GM12878 (cell line): ENCODE measurements at regions not wholly inside any gene's neighbourhood (a gene's known extent, or its start where the extent isn't known, plus 50 kb on each side); places are given as distances from the start of the nearest gene placed in this dataset.

Source experiments
- ATAC-seq: fragments of 200-7000 bp; cut with Tn5 transposase; 3 replicates; pipeline ENCODE4 v1.9.1; 2020; ENCODE audit warnings: mild to moderate bottlenecking, moderate library complexity
- BruUV-seq: library from RNA; stranded (reverse); fragments of 400-500 nt; replicated peaks from 2 replicates; lab custom pipeline; 2021; lab: Mats Ljungman, UMichigan
- CTCF ChIA-PET: fragments of 300-600 bp; sonication (Branson Sonifier 250); formaldehyde crosslinking; extraction: SDS; loops from one replicate; lab custom pipeline; 2021; ENCODE audit warnings: inconsistent platforms; lab: Yijun Ruan, JAX
- POLR2A ChIA-PET: fragments of 350-600 bp; formaldehyde crosslinking; extraction: SDS; loops from one replicate; lab custom pipeline; 2021; ENCODE audit warnings: inconsistent platforms; lab: Charles Lee
- RAD21 ChIA-PET: fragments of 300-600 bp; sonication (Branson Sonifier 250); formaldehyde crosslinking; loops from one replicate; lab custom pipeline; 2023; ENCODE audit warnings: antibody characterized with exemption; ENCODE audit not compliant: unreplicated experiment; lab: Charles Lee
- SMC1A ChIA-PET: fragments of 300-600 bp; sonication (Branson Sonifier 250); formaldehyde crosslinking; loops from one replicate; lab custom pipeline; 2023; ENCODE audit not compliant: unreplicated experiment, uncharacterized antibody; lab: Charles Lee
- DNase-seq: peaks from one replicate; pipeline ENCODE4 v3.0.0-alpha.2; 2011; ENCODE audit warnings: low read depth, low spot score
- FAIRE-seq: peaks from 3 replicates; lab custom pipeline; 2011; peaks lifted over from hg19 to GRCh38; lab: Jason Lieb, UNC
- H2AFZ ChIP-seq: 2 replicates; pipeline ENCODE4 v1.6.0; 2011; ENCODE audit warnings: low read depth, low read length, control low read depth; ENCODE audit not compliant: control insufficient read depth
- H3K27ac ChIP-seq: 2 replicates; pipeline ENCODE4 v1.5.1; 2011; ENCODE audit warnings: control low read depth; ENCODE audit not compliant: control insufficient read depth, insufficient read depth
- H3K27me3 ChIP-seq, 2 experiments: replicated peaks in 1 of 2; 2 replicates each; pipeline versions ENCODE4 v1.6.0 to v1.6.1; 2011; ENCODE audit warnings: low read length in 1 of 2; ENCODE audit not compliant: control insufficient read depth in 2 of 2, insufficient read depth in 2 of 2
- H3K36me3 ChIP-seq, 2 experiments: 2 replicates each; pipeline ENCODE4 v1.5.1; 2011; ENCODE audit warnings: low read length in 1 of 2; ENCODE audit not compliant: control insufficient read depth in 2 of 2, insufficient read depth in 2 of 2
- H3K4me1 ChIP-seq: 2 replicates; pipeline ENCODE4 v1.6.1; 2011; ENCODE audit warnings: mild to moderate bottlenecking, low read length, moderate library complexity, mixed read lengths; ENCODE audit not compliant: control insufficient read depth, insufficient read depth
- H3K4me2 ChIP-seq: 2 replicates; pipeline ENCODE4 v1.6.0; 2011; ENCODE audit warnings: control low read depth; ENCODE audit not compliant: control insufficient read depth, insufficient read depth
- H3K4me3 ChIP-seq: fragments of 200-600 bp; sonication (generic); 2 replicates; pipeline ENCODE4 v1.5.1; 2016
- H3K79me2 ChIP-seq: 2 replicates; pipeline ENCODE4 v1.6.0; 2011; ENCODE audit warnings: low read length; ENCODE audit not compliant: control insufficient read depth, insufficient read depth
- H3K9ac ChIP-seq: 2 replicates; pipeline ENCODE4 v1.8.0; 2011; ENCODE audit warnings: low read length, control low read depth, mixed read lengths; ENCODE audit not compliant: control insufficient read depth, insufficient read depth
- H3K9me3 ChIP-seq: replicated peaks from 3 replicates; pipeline ENCODE4 v1.5.1; 2011; ENCODE audit warnings: mild to moderate bottlenecking, low read length; ENCODE audit not compliant: control insufficient read depth, insufficient read depth
- H4K20me1 ChIP-seq: 2 replicates; pipeline ENCODE4 v1.6.0; 2011; ENCODE audit not compliant: control insufficient read depth, insufficient read depth
- BMI1 ChIP-seq: fragments of 450-650 bp; IDR thresholded peaks from 2 replicates; pipeline ENCODE4 v1.6.1; 2016; ENCODE audit warnings: mild to moderate bottlenecking, moderate library complexity, borderline replicate concordance
- E4F1 ChIP-seq: fragments of 450-650 bp; IDR thresholded peaks from 2 replicates; pipeline ENCODE4 v1.6.1; 2018; ENCODE audit warnings: borderline replicate concordance, mild to moderate bottlenecking; ENCODE audit not compliant: partially characterized antibody
- EGR1 ChIP-seq, 2 experiments: IDR thresholded peaks; 1 replicate in 1 of 2; 2 replicates in 1 of 2; pipeline ENCODE4 v1.6.1; 2011 to 2012; ENCODE audit warnings: low read depth in 2 of 2, low read length in 2 of 2, borderline replicate concordance in 1 of 2, mild to moderate bottlenecking in 1 of 2, moderate library complexity in 1 of 2
- ELK1 ChIP-seq: IDR thresholded peaks from 2 replicates; pipeline ENCODE4 v1.6.1; 2012; ENCODE audit warnings: low read depth, low read length, improper control_type of control experiment
- ESRRA ChIP-seq: IDR thresholded peaks from 2 replicates; pipeline ENCODE4 v1.6.1; 2012; ENCODE audit warnings: mild to moderate bottlenecking, low read length, improper control_type of control experiment
- KLF5 ChIP-seq: fragments of 450-650 bp; IDR thresholded peaks from 2 replicates; pipeline ENCODE4 v1.6.1; 2014; ENCODE audit warnings: mild to moderate bottlenecking; ENCODE audit not compliant: partially characterized antibody
- MXI1 ChIP-seq: fragments of 150-350 bp; IDR thresholded peaks from 2 replicates; pipeline ENCODE4 v1.6.1; 2011; ENCODE audit warnings: low read depth, mild to moderate bottlenecking, inconsistent platforms, low read length, improper control_type of control experiment
- NFXL1 ChIP-seq: fragments of 450-650 bp; IDR thresholded peaks from 2 replicates; pipeline ENCODE4 v1.6.1; 2017; ENCODE audit warnings: antibody characterized with exemption, mild to moderate bottlenecking, borderline replicate concordance
- NR2C1 ChIP-seq: fragments of 450-650 bp; IDR thresholded peaks from 2 replicates; pipeline ENCODE4 v1.6.1; 2017; ENCODE audit warnings: antibody characterized with exemption, mild to moderate bottlenecking, moderate library complexity
- PML ChIP-seq: IDR thresholded peaks from 2 replicates; pipeline ENCODE4 v1.6.1; 2012; ENCODE audit warnings: low read length, inconsistent platforms
- USF1 ChIP-seq: IDR thresholded peaks from 2 replicates; pipeline ENCODE4 v1.6.1; 2011; ENCODE audit warnings: borderline replicate concordance, low read depth, mild to moderate bottlenecking, moderate library complexity, mixed read lengths, low read length; ENCODE audit not compliant: insufficient read depth; ENCODE audit errors: extremely low read length
- USF2 ChIP-seq: IDR thresholded peaks from 2 replicates; pipeline ENCODE4 v1.6.1; 2011; ENCODE audit warnings: low read depth, low read length, improper control_type of control experiment, borderline replicate concordance
- ZSCAN29 ChIP-seq: fragments of 450-650 bp; IDR thresholded peaks from 2 replicates; pipeline ENCODE4 v1.6.1; 2017; ENCODE audit warnings: mild to moderate bottlenecking, moderate library complexity
- WGBS: methylation state at CpG from one replicate; pipeline ENCODE4 v1.1.6; 2016; ENCODE audit warnings: low lambda C conversion rate; ENCODE audit not compliant: insufficient replicate concordance, insufficient coverage; ENCODE audit errors: missing lambda C conversion rate; 5-methylcytosine and 5-hydroxymethylcytosine counted together
- in situ Hi-C: fragments of 300-500 bp; cut with MboI; formaldehyde crosslinking; loops from 9 replicates; pipeline ENCODE4 v1.14.3; 2018; ENCODE audit warnings: mixed read lengths
- intact Hi-C: fragments of 100-400 bp; cut with micrococcal nuclease; formaldehyde crosslinking; loops from one replicate; pipeline ENCODE4 v1.14.2; 2022; ENCODE audit not compliant: unreplicated experiment

GRCh38 chr13:21924958-21925357 is 254.1 kb downstream of the FGF9 start:
- intact Hi-C loops = loop anchor here (5.0 kb wide), 1 partner anchor 352 kb away; no protein-coding TSS in a partner anchor
- H3K9me3 ChIP-seq = no peaks in the 10 kb centered on the region; the same call in 2 of the 3 replicates
- no TSS peak for BruUV-seq
- no peaks in the 10 kb centered on the region for H3K27me3 ChIP-seq
- FAIRE-seq (no peak), ATAC-seq (no peak), DNase-seq (no peak)
- H4K20me1 ChIP-seq = no peaks in the 10 kb centered on the region
- H3K4me3 ChIP-seq = no peak overlapping the region
- RAD21 ChIA-PET = no interaction called here
- H3K4me1 ChIP-seq = no peaks in the 10 kb centered on the region
- H2AFZ ChIP-seq = no peak overlapping the region
- CTCF ChIA-PET = no interaction called here
- in situ Hi-C loops = no loop called here
- H3K9ac ChIP-seq = no peak overlapping the region
- no peak overlapping the region for H3K4me2 ChIP-seq
- no peaks in the 10 kb centered on the region for H3K79me2 ChIP-seq
- SMC1A ChIA-PET = no interaction called here
- H3K36me3 ChIP-seq = no peaks in the 10 kb centered on the region
- POLR2A ChIA-PET = no interaction called here
- H3K27ac ChIP-seq = no peak overlapping the region
- TF ChIP-seq BMI1 (no peak), E4F1 (no peak)
- 36% methylated on average over 6 of the region's 6 CpGs for WGBS

- ChIA-PET SMC1A (no interaction called here), CTCF (no interaction called here), RAD21 (no interaction called here), POLR2A (no interaction called here)
- Histone ChIP-seq H4K20me1 (no peaks in the 10 kb centered on the region), H3K4me3 (no peak overlapping the region), H3K9me3 (no peaks in the 10 kb centered on the region; the same call in 2 of the 3 replicates), H3K79me2 (no peaks in the 10 kb centered on the region), H2AFZ (no peak overlapping the region), H3K27ac (no peak overlapping the region), H3K4me2 (no peak overlapping the region), H3K36me3 (no peaks in the 10 kb centered on the region), H3K9ac (no peak overlapping the region), H3K4me1 (no peaks in the 10 kb centered on the region), H3K27me3 (no peaks in the 10 kb centered on the region)
- 20% methylated on average over 6 of the region's 6 CpGs for WGBS
- intact Hi-C loops (loop anchor here (5.0 kb wide), 1 partner anchor 352 kb away; no protein-coding TSS in a partner anchor), in situ Hi-C loops (no loop called here)
- ATAC-seq = no peak
- no TSS peak for BruUV-seq
- DNase-seq = no peak
- FAIRE-seq = no peak
- TF ChIP-seq NR2C1 (no peak), MXI1 (no peak), USF1 (no peak), NFXL1 (no peak), EGR1 (IDR thresholded peaks at IDR 0.05; ENCODE audit: borderline replicate concordance in 1 of 2, low read depth in 2 of 2, low read length in 2 of 2) (no peak), KLF5 (no peak), USF2 (no peak), ELK1 (no peak), ESRRA (no peak), ZSCAN29 (no peak), PML (no peak)
Observed at GRCh38 chr13:21925720-21926119, 254.8 kb downstream of the FGF9 start.
